Erythroblast (primary cell): ENCODE measurements at regions not wholly inside any gene's neighbourhood (a gene's known extent, or its start where the extent isn't known, plus 50 kb on each side); places are given as distances from the start of the nearest gene placed in this dataset.

ENCODE experiments used
- GATA1 ChIP-seq: IDR thresholded peaks from 2 replicates; pipeline ENCODE4 v1.6.1; 2011; ENCODE audit warnings: low read depth, mild to moderate bottlenecking, control low read depth, low read length, moderate library complexity
- POLR2A ChIP-seq: IDR thresholded peaks from 2 replicates; pipeline ENCODE4 v1.6.1; 2011; ENCODE audit warnings: mild to moderate bottlenecking, low read length

DNA sequence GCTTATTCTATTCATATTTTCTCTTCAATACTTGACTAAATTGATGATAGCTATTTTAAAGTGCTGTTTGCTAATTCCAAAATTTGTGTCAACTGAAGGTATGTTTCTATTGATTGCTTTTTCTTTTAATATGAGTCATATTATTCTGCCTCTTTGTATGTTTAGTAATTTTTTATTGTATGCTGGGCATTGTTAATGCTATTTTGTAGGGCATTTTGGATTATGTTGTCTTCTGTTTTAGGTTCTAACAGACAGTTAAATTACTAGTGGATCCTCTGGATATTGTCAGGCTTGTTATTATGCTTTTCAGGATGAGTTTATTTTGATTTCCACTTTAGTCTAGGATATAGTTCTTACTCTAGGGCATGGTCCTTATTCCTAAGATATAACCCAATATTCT is 55.6 kb downstream of the C1QL2 start:
- TF ChIP-seq POLR2A (no peak), GATA1 (no peak)
